Right lobe of liver (tissue), 6 donors: ENCODE measurements at regions not wholly inside any gene's neighbourhood (a gene's known extent, or its start where the extent isn't known, plus 50 kb on each side); places are given as distances from the start of the nearest gene placed in this dataset.
A peak's percentile ranks its signal among the peaks of the same experiment; 100 is the strongest.

ENCODE experiments used
- ATAC-seq, 4 donors: fragments of 200-7000 bp; cut with Tn5 transposase; one replicate each; pipeline ENCODE4 v1.9.1; 2020; ENCODE audit warnings: mild to moderate bottlenecking in 4 of 4, moderate library complexity in 4 of 4
- DNase-seq, 3 donors: peaks; one replicate each; pipeline ENCODE4 v3.0.0-alpha.2; 2020
- H3K27ac ChIP-seq, 3 donors: fragments of 200-600 bp; one replicate each; pipeline ENCODE4 v1.8.0; 2022
- H3K27me3 ChIP-seq, 2 donors: fragments of 200-600 bp; one replicate each; pipeline ENCODE4 v1.8.0; 2022
- H3K36me3 ChIP-seq, 4 donors: fragments of 200-600 bp; sonication (generic) in 1 of 4; one replicate each; pipeline versions ENCODE4 v1.5.1 to v1.8.0; 2017 to 2022; ENCODE audit warnings: control low read depth in 1 of 4
- H3K4me1 ChIP-seq, 4 donors: fragments of 200-600 bp; sonication (generic) in 1 of 4; one replicate each; pipeline versions ENCODE4 v1.5.1 to v1.8.0; 2017 to 2022; ENCODE audit warnings: control low read depth in 1 of 4
- H3K4me3 ChIP-seq, 3 donors: fragments of 200-600 bp; one replicate each; pipeline ENCODE4 v1.8.0; 2022
- H3K9me3 ChIP-seq, 4 donors: fragments of 200-600 bp; sonication (generic) in 1 of 4; one replicate each; pipeline versions ENCODE4 v1.5.1 to v1.8.0; 2017 to 2022; ENCODE audit warnings: control low read depth in 1 of 4
- CTCF ChIP-seq, 4 donors: fragments of 200-600 bp in 3 of 4; fragments of 450-650 bp in 1 of 4; IDR thresholded peaks; one replicate each; pipeline versions ENCODE4 v1.5.1 to v1.8.0; 2016 to 2022; ENCODE audit warnings: antibody characterized with exemption in 4 of 4, mild to moderate bottlenecking in 2 of 4
- POLR2A ChIP-seq: fragments of 450-650 bp; IDR thresholded peaks from one replicate; pipeline ENCODE4 v1.6.1; 2017; ENCODE audit warnings: antibody characterized with exemption, mild to moderate bottlenecking
- WGBS: methylation state at CpG from one replicate; pipeline ENCODE4 v1.1.6; 2018; ENCODE audit warnings: low coverage, low lambda C conversion rate; ENCODE audit not compliant: insufficient coverage; ENCODE audit errors: missing lambda C conversion rate; 5-methylcytosine and 5-hydroxymethylcytosine counted together
- intact Hi-C, 2 donors: fragments of 100-400 bp; cut with DNase I; formaldehyde crosslinking; loops; one replicate each; pipeline versions ENCODE4 v1.11.2 to v1.14.1; 2022
- donor health status: DM: no; HTN: yes; CAD: no.
- donor health status: DM: no; HTN: no; CAD: no.
- donor health status: DM: no; HTN: no; CAD: no.
- donor health status: DM: no; HTN: yes; CAD: no.
- donor health status: DM: no; HTN: yes; CAD: no.

- WGBS, result 38% methylated on average over 1 of the region's 1 CpG
Observed at GRCh38 chr4:43547561-43547960, 655.0 kb downstream of the GRXCR1 start.

GRCh38 chr4:43550981-43551627, 658.6 kb downstream of the GRXCR1 start:
- no peaks in the 10 kb centered on the region for H3K9me3 ChIP-seq
- no peak for DNase-seq
- ATAC-seq, result peak in 1 of 4 donors; percentile 26
- no peaks in the 10 kb centered on the region for H3K4me1 ChIP-seq
- 76% methylated on average over 4 of the region's 24 CpGs for WGBS
- TF ChIP-seq CTCF (IDR thresholded peaks at IDR 0.05) (no peak), POLR2A (no peak)
- intact Hi-C loops, result no loop called here
- H3K27ac ChIP-seq, result no peak overlapping the region
- no peak overlapping the region for H3K4me3 ChIP-seq
- no peaks in the 10 kb centered on the region for H3K36me3 ChIP-seq
- H3K27me3 ChIP-seq, result no peaks in the 10 kb centered on the region

More at GRCh38 chr4:43547561-43547960, 655.0 kb downstream of the GRXCR1 start:
- DNase-seq (no peak), ATAC-seq (no peak)
- H3K36me3 ChIP-seq, result no peaks in the 10 kb centered on the region
- no peaks in the 10 kb centered on the region for H3K4me1 ChIP-seq
- TF ChIP-seq POLR2A, result no peak
- no peak for TF ChIP-seq CTCF (IDR thresholded peaks at IDR 0.05)
- intact Hi-C loops, result no loop called here
- H3K27me3 ChIP-seq, result no peaks in the 10 kb centered on the region
- H3K4me3 ChIP-seq, result no peak overlapping the region
- no peaks in the 10 kb centered on the region for H3K9me3 ChIP-seq
- no peak overlapping the region for H3K27ac ChIP-seq

DNA sequence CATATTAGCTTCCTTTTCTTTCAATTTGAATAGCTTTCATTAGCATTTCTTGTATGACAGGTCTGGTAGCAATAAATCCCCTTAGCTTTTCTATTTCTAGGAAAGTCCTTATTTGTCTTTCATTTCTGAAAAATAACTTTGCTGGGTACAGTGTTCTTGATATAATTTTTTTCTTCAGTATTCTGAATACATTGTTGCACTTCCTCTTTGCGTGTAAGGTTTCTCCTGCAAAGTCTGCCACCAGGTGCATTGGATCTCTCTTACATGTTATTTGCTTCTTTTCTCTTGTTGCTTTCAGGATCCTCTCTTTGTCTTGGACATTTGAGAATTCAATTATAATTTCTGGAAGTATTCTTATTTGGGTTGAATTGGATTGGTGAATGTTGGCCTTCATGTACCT, 663.7 kb downstream of the GRXCR1 start:
- no peaks in the 10 kb centered on the region for H3K27me3 ChIP-seq
- H3K9me3 ChIP-seq, result no peaks in the 10 kb centered on the region
- no peak overlapping the region for H3K4me3 ChIP-seq
- TF ChIP-seq CTCF (IDR thresholded peaks at IDR 0.05) (no peak), POLR2A (no peak)
- no peaks in the 10 kb centered on the region for H3K4me1 ChIP-seq
- no peak overlapping the region for H3K27ac ChIP-seq
- 75% methylated on average over 1 of the region's 1 CpG for WGBS
- no peaks in the 10 kb centered on the region for H3K36me3 ChIP-seq
- intact Hi-C loops, result no loop called here
- no peak for ATAC-seq
- DNase-seq, result no peak

- ATAC-seq, result no peak
- no peak for TF ChIP-seq POLR2A
- no peak for TF ChIP-seq CTCF (IDR thresholded peaks at IDR 0.05)
- Histone ChIP-seq H3K36me3 (no peaks in the 10 kb centered on the region), H3K9me3 (no peaks in the 10 kb centered on the region), H3K4me1 (no peaks in the 10 kb centered on the region), H3K27ac (no peak overlapping the region), H3K27me3 (no peaks in the 10 kb centered on the region), H3K4me3 (no peak overlapping the region)
- WGBS, result 44% methylated on average over 1 of the region's 1 CpG
- DNase-seq, result no peak
- intact Hi-C loops, result no loop called here
Observed at GRCh38 chr4:43560047-43560446, 667.5 kb downstream of the GRXCR1 start.

DNA sequence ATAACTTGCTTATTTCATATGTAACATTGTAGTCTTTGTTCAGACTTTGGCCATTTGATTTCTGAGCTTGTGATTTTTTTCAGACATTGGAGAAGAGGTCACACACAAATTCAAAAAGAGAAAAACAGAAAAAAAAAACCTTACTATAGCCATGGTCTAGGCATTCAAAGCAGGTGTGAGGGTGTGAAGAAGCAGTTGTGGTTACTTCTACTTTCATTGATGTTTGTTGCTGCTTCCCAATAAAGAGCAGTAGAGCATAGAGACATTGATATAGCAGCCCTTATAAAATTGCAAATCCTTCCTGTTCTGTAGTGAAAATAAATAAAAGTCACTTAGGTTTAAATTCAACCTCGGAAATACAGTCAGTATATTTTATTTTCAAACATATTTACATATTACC, 671.6 kb downstream of the GRXCR1 start:
- H3K27ac ChIP-seq, result no peak overlapping the region
- no peaks in the 10 kb centered on the region for H3K36me3 ChIP-seq
- 40% methylated on average over 1 of the region's 1 CpG for WGBS
- no peak for DNase-seq
- intact Hi-C loops, result no loop called here
- H3K9me3 ChIP-seq, result no peaks in the 10 kb centered on the region
- ATAC-seq, result no peak
- H3K4me3 ChIP-seq, result no peak overlapping the region
- no peaks in the 10 kb centered on the region for H3K4me1 ChIP-seq
- TF ChIP-seq POLR2A, result no peak
- no peaks in the 10 kb centered on the region for H3K27me3 ChIP-seq
